ENCODE measurements at regions not wholly inside any gene's neighbourhood (a gene's known extent, or its start where the extent isn't known, plus 50 kb on each side); places are given as distances from the start of the nearest gene placed in this dataset.

GRCh38 chr6:147891671-147892070 lies 383.2 kb downstream of the SAMD5 start:
- DNase-seq (ENCODE audit: low read depth, low spot score): no peak
- H3K27ac ChIP-seq: no peak overlapping the region

DNA sequence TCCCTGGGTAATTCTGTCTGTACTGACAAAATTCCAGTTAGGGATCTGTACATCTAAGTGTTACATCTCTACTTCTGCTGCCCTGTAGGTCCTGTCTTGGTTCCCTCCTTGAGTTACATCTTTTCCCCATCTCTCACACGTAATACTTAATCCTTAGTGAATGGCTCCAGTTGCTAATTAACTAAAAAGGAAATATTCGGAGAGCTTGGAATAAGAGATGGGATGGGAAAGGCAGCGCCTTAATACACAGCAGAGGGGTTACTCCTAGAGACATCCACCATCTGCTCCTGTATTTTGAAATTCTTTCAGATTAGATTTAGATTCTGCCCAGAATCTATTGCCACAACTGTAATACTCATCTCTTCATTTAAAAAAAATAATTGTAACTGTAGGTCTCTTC lies 384.0 kb downstream of the SAMD5 start:
- DNase-seq (ENCODE audit: low read depth, low spot score): no peak
- H3K27ac ChIP-seq: no peak overlapping the region

DNA sequence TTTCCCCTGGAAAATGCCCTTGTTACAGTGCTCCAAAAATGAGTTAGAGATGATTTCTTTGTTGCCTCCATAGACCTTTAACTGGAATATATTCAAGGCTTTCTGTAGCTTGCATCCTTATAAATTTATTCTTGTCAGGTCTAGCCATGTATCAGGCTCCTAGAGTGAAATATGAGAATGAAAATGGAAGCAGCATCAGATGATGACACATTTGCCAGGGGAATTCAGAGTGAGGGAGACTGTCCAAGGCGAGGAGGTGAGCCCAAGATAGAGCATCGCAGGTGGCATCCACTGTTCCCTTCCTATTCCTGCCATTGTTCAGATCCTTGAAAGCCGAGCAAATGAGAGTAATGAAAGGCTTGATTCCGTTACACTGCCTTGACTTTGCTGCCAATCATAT lies 386.8 kb downstream of the SAMD5 start:
- no peak overlapping the region for H3K27ac ChIP-seq
- no peak for DNase-seq (ENCODE audit: low read depth, low spot score)

DNA sequence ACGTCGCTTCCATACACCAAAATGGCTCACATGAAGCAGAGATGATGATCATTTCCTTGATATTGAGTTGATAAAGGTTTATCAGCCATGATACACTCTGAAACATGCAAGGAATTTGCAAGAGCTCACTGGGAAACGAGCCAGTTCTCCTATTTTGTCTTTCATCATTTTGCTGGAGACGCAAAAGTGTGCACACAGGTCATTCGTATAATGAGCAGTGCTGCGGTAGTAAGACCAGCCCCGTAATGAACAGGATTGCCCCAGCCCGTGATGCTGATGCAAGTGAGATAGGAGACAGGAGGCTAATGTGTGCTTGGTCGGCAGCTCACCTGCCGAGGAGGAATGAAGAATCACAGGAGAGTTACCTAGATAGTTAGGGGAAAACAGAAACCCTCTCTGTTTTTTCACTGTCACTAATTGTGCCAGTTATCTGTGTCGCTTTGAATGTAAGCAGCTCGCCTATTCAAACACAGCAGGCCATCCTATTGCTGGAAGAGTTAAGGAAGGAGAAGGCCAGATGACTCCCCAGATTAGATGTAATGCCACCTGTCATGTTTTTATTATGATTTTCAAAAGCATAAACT lies 391.8 kb downstream of the SAMD5 start:
- DNase-seq (ENCODE audit: low read depth, low spot score): no peak
- no peak overlapping the region for H3K27ac ChIP-seq

GRCh38 chr6:147903321-147903720 lies 394.8 kb downstream of the SAMD5 start:
- DNase-seq (ENCODE audit: low read depth, low spot score): no peak
- H3K27ac ChIP-seq: no peak overlapping the region

DNA sequence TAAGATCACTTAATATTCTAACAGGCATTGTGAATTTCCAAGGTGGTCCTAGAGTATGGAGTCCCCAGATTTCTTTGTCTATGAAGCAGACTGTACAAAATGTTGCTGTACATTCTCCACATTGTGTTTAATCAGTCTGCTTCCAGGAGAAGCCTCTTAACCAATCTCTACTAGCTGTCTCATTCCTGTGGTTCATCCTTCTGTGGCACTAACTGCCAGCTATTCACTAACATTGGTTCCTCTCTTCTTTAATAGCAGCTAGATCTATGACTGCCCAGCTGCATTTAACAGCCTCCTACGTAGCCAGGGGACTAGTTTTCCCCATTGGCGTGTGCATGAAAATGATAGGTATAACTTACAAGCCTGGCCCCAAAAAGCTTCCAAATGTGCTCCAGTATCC lies 395.4 kb downstream of the SAMD5 start:
- no peak overlapping the region for H3K27ac ChIP-seq
- DNase-seq (ENCODE audit: low read depth, low spot score): no peak

- DNase-seq (ENCODE audit: low read depth, low spot score): no peak
- H3K27ac ChIP-seq: no peak overlapping the region
Measured at GRCh38 chr6:147904416-147904815, 395.9 kb downstream of the SAMD5 start.

DNA sequence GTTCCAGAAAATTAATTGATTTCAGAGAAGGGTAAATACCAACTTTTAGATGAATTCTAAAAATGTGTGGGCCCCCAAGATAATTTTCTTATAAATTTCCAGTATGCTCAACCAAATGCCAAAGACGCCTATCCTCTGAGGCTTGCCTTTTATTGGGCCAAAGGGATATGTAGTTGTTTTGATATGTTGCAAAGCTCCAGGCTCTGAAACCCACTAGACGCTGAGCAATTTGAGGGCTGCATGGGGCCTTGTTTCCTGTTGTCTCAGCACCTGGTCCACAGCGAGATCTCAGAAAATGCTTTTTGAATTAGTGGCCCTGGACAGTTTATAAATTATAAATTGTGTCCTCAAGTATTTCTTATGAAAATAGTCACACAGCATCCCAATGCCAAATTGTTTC lies 397.2 kb downstream of the SAMD5 start:
- DNase-seq (ENCODE audit: low read depth, low spot score): no peak
- H3K27ac ChIP-seq: no peak overlapping the region

GRCh38 chr6:147906361-147906760 lies 397.9 kb downstream of the SAMD5 start:
- DNase-seq (ENCODE audit: low read depth, low spot score): no peak
- no peak overlapping the region for H3K27ac ChIP-seq

DNA sequence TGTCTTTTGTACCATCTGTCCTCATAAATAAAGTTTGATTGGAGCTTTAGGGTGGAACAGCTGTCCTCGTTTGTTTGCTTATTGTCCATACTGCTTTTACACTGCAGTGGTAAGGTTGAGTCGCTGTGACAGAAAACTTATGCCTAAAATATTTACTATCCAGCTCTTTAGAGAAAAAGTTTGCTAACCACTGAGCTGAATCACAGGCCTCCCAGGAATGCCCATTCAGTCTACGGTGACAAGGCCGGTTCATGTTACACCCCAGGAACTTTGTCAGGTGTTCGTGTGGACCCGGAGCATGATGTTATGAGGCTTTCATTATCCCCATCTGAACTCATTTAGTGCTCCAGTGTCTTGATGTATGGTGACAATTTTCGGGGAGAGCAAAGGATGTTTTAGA lies 401.1 kb downstream of the SAMD5 start:
- DNase-seq (ENCODE audit: low read depth, low spot score): no peak

DNA sequence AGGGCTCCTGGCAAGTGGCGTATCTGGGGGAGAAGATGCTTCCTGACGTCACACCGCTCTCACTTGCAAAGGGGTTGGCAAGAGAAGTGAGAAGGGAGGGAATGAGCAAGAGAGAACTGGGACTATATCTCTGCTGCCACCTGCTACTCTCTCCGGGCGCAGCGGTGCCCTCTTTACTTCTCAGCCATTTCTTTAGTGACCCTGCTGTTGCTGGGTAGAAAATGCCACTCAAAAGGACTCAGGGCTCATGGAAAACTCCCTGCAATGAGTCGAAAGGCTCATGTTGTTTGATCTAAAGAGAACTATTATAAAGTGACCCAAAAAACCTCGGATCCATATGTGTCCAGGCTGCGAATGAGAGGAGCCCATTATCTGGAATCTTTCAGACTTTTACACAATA lies 401.8 kb downstream of the SAMD5 start:
- no peak for DNase-seq (ENCODE audit: low read depth, low spot score)
- no peak overlapping the region for H3K27ac ChIP-seq

More for the DNA sequence above, 401.1 kb downstream of the SAMD5 start:
- no peak overlapping the region for H3K27ac ChIP-seq

DNA sequence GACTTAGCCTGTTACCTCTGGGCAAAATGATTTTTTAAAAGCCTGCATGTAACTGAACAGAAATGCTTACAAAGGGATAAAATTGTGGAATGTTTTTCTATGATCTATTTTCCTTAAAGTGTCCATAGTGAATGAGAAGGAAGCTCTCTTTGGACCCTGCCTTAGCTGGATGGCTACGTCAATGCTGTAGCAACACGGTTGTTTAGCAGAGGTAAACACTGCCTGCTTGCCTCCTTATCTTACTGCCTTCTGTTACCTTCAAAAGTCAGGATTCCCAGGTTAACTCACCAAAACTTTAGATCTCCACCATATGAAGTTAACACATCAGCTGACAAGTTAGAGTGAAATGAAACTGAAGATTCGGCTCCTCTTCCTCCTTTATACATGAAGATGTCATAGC lies 402.6 kb downstream of the SAMD5 start:
- DNase-seq (ENCODE audit: low read depth, low spot score): no peak
- H3K27ac ChIP-seq: no peak overlapping the region

- no peak for DNase-seq (ENCODE audit: low read depth, low spot score)
Measured at GRCh38 chr6:147911686-147912085, 403.2 kb downstream of the SAMD5 start.

DNA sequence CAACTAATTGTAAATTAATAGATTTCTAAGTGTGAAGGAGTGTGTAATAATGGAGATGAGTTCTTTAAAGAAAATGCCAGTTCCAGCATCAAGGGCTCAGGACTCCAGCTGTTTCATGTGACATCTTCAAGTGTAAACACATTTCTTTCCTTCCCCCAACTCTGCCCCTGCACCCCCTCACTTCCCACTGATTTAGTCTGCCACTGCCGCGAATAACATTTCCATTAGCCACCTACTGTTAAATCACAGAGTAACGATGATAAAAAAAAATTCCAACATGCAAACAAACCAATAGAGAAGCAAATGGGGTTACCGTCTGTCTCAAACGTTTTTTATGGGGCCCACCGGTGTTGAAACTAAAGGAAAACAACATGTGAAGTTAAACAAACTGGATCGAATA lies 414.3 kb downstream of the SAMD5 start:
- H3K27ac ChIP-seq: no peak overlapping the region
- DNase-seq (ENCODE audit: low read depth, low spot score): no peak

More at GRCh38 chr6:147911686-147912085, 403.2 kb downstream of the SAMD5 start:
- H3K27ac ChIP-seq: no peak overlapping the region

GRCh38 chr6:147924598-147924997 lies 416.1 kb downstream of the SAMD5 start:
- H3K27ac ChIP-seq: no peak overlapping the region
- DNase-seq (ENCODE audit: low read depth, low spot score): no peak

DNA sequence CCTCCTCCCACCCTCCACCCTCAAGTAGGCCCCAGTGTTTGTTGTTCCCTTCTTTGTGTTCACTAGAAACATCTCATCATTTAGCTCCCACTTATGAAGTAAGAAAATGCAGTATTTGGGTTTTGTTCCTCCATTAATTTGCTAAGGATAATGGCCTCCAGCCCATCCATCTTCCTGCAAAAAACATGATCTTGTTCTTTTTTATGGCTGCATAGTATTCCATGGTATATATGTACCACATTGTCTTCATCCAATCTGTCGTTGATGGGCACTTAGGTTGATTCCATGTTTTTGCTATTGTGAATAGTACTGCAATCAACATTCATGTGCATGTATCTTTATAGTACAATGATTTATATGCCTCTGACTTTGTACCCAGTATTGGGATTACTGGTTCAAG lies 416.8 kb upstream of the SASH1 start:
- H3K27ac ChIP-seq: no peak overlapping the region
- no peak for DNase-seq (ENCODE audit: low read depth, low spot score)

DNA sequence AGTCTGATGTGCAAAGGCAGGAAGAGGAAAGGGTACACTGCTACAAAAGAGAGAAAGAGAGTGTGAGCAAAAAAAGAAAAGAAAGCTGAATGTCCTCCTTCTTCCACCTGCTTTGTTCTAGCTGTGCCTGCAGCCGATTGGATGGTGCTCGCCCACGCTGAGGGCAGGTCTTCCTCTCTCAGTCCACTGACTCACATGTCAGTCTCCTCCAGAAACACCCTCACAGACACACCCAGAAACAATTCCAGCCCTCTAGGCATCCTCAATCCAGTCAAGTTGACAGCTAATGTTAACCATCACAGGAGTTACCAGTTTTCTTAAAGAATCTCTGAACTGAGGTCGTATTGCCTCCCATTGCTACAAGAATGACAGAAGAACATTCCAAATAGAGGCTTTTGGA lies 411.9 kb upstream of the SASH1 start:
- no peak overlapping the region for H3K27ac ChIP-seq
- peak; percentile 36 for DNase-seq (ENCODE audit: low read depth, low spot score)

DNA sequence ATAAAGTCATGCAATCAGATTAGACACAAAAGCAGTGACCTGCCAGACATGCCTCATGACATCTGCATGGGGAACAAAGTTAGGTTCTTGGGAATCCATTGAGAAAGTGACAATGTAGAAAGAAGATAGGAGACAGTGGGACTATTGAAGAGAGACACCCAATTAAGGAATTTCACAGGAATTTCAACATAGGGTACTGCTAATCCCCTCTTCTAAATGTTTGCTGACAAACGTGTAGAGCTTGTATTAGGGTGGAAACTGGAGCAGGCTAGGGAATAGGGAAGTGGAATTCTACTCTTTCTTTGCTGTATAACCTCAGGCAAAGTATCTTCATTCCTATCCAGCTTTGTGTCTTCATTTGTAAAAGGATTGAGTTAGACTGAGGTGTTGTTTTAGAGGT lies 409.4 kb upstream of the SASH1 start:
- no peak overlapping the region for H3K27ac ChIP-seq
- no peak for DNase-seq (ENCODE audit: low read depth, low spot score)

GRCh38 chr6:147935656-147936055 lies 407.0 kb upstream of the SASH1 start:
- DNase-seq (ENCODE audit: low read depth, low spot score): no peak
- H3K27ac ChIP-seq: no peak overlapping the region

GRCh38 chr6:147936703-147937470 lies 405.8 kb upstream of the SASH1 start:
- DNase-seq (ENCODE audit: low read depth, low spot score): no peak
- H3K27ac ChIP-seq: no peak overlapping the region

DNA sequence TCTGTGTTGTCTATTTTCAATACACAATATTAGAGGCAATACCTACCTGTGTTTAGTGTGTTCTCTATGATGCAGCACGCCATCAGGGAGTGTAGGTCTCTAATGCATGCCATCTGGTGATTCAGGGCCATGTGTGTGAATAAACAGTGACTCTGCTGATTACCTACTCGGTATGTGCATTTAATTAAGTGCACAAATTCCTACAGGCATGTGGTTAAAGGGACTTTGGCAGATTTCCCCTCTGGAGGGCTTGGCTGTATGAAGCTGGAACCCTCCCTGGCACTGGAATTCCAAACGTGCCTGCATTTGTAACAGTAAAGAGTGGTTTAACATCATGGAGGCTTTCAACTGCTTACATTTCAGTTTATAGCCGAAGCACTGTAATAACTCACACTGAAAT lies 401.5 kb upstream of the SASH1 start:
- no peak overlapping the region for H3K27ac ChIP-seq
- no peak for DNase-seq (ENCODE audit: low read depth, low spot score)

GRCh38 chr6:147942363-147942762 lies 400.3 kb upstream of the SASH1 start:
- H3K27ac ChIP-seq: no peak overlapping the region
- no peak for DNase-seq (ENCODE audit: low read depth, low spot score)
